ENCODE measurements at regions not wholly inside any gene's neighbourhood (a gene's known extent, or its start where the extent isn't known, plus 50 kb on each side); places are given as distances from the start of the nearest gene placed in this dataset.

GRCh38 chr13:22178878-22179277, 508.0 kb downstream of the FGF9 start:
- no peak for DNase-seq (ENCODE audit: low spot score in 2 of 2)

GRCh38 chr13:22187329-22187728, 516.5 kb downstream of the FGF9 start:
- no peak overlapping the region for H3K27ac ChIP-seq
- no peak for TF ChIP-seq POLR2A (IDR thresholded peaks at IDR 0.05)
- TF ChIP-seq, protein P1, sequence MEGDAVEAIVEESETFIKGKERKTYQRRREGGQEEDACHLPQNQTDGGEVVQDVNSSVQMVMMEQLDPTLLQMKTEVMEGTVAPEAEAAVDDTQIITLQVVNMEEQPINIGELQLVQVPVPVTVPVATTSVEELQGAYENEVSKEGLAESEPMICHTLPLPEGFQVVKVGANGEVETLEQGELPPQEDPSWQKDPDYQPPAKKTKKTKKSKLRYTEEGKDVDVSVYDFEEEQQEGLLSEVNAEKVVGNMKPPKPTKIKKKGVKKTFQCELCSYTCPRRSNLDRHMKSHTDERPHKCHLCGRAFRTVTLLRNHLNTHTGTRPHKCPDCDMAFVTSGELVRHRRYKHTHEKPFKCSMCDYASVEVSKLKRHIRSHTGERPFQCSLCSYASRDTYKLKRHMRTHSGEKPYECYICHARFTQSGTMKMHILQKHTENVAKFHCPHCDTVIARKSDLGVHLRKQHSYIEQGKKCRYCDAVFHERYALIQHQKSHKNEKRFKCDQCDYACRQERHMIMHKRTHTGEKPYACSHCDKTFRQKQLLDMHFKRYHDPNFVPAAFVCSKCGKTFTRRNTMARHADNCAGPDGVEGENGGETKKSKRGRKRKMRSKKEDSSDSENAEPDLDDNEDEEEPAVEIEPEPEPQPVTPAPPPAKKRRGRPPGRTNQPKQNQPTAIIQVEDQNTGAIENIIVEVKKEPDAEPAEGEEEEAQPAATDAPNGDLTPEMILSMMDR (IDR thresholded peaks at IDR 0.05), result no peak
- TF ChIP-seq POLR2AphosphoS5 (IDR thresholded peaks at IDR 0.05), result no peak

More at GRCh38 chr13:22178878-22179277, 508.0 kb downstream of the FGF9 start:
- intact Hi-C loops (cut with DNase I; ENCODE audit: low total_unique reads), result no loop called here
- H3K27ac ChIP-seq, result no peak overlapping the region
- H3K4me1 ChIP-seq, result no peaks in the 10 kb centered on the region
- no peaks in the 10 kb centered on the region for H3K27me3 ChIP-seq
- no peaks in the 10 kb centered on the region for H3K9me3 ChIP-seq
- TF ChIP-seq POLR2AphosphoS5 (IDR thresholded peaks at IDR 0.05), result no peak
- TF ChIP-seq POLR2A (IDR thresholded peaks at IDR 0.05), result no peak
- TF ChIP-seq, protein P1 (IDR thresholded peaks at IDR 0.05), result no peak
- H3K4me3 ChIP-seq, result no peak overlapping the region
- no peaks in the 10 kb centered on the region for H3K36me3 ChIP-seq

GRCh38 chr13:22189176-22190048, 518.5 kb downstream of the FGF9 start:
- Histone ChIP-seq H3K4me1 (no peaks in the 10 kb centered on the region), H3K27me3 (no peaks in the 10 kb centered on the region), H3K9me3 (no peaks in the 10 kb centered on the region), H3K4me3 (no peak overlapping the region), H3K27ac (no peak overlapping the region), H3K36me3 (no peaks in the 10 kb centered on the region)
- DNase-seq (ENCODE audit: low spot score in 2 of 2), result no peak
- intact Hi-C loops (cut with DNase I; ENCODE audit: low total_unique reads), result no loop called here
- TF ChIP-seq POLR2AphosphoS5 (IDR thresholded peaks at IDR 0.05) (no peak), POLR2A (IDR thresholded peaks at IDR 0.05) (no peak)
- TF ChIP-seq, protein P1 (IDR thresholded peaks at IDR 0.05), result no peak

More at GRCh38 chr13:22187329-22187728, 516.5 kb downstream of the FGF9 start:
- H3K4me1 ChIP-seq, result no peaks in the 10 kb centered on the region
- H3K27me3 ChIP-seq, result no peaks in the 10 kb centered on the region
- no peak for DNase-seq (ENCODE audit: low spot score in 2 of 2)
- no peaks in the 10 kb centered on the region for H3K36me3 ChIP-seq
- no peak overlapping the region for H3K4me3 ChIP-seq
- H3K9me3 ChIP-seq, result no peaks in the 10 kb centered on the region
- intact Hi-C loops (cut with DNase I; ENCODE audit: low total_unique reads), result no loop called here

- Histone ChIP-seq H3K9me3 (no peaks in the 10 kb centered on the region), H3K27me3 (no peaks in the 10 kb centered on the region), H3K27ac (no peak overlapping the region), H3K4me3 (no peak overlapping the region), H3K4me1 (no peaks in the 10 kb centered on the region), H3K36me3 (no peaks in the 10 kb centered on the region)
- TF ChIP-seq POLR2A (IDR thresholded peaks at IDR 0.05), result no peak
- no peak for TF ChIP-seq POLR2AphosphoS5 (IDR thresholded peaks at IDR 0.05)
- TF ChIP-seq, protein P1 (IDR thresholded peaks at IDR 0.05), result no peak
- intact Hi-C loops (cut with DNase I; ENCODE audit: low total_unique reads), result no loop called here
- DNase-seq (ENCODE audit: low spot score in 2 of 2), result no peak
These were observed 522.2 kb downstream of the FGF9 start for GRCh38 chr13:22193070-22193469.

GRCh38 chr13:22194106-22194805, 523.4 kb downstream of the FGF9 start:
- Histone ChIP-seq H3K9me3 (no peaks in the 10 kb centered on the region), H3K4me1 (no peaks in the 10 kb centered on the region), H3K36me3 (no peaks in the 10 kb centered on the region), H3K4me3 (no peak overlapping the region), H3K27me3 (no peaks in the 10 kb centered on the region), H3K27ac (no peak overlapping the region)
- TF ChIP-seq, protein P1 (IDR thresholded peaks at IDR 0.05), result no peak
- TF ChIP-seq POLR2AphosphoS5 (IDR thresholded peaks at IDR 0.05), result no peak
- no peak for TF ChIP-seq POLR2A (IDR thresholded peaks at IDR 0.05)
- no peak for DNase-seq (ENCODE audit: low spot score in 2 of 2)
- intact Hi-C loops (cut with DNase I; ENCODE audit: low total_unique reads), result no loop called here
